ENCODE measurements at regions not wholly inside any gene's neighbourhood (a gene's known extent, or its start where the extent isn't known, plus 50 kb on each side); places are given as distances from the start of the nearest gene placed in this dataset.

GRCh38 chr20:24859539-24859938 is 89.5 kb upstream of the CST7 start:
- DNase-seq (ENCODE audit: insufficient read length, low spot score) (no peak), FAIRE-seq (no peak)
- TF ChIP-seq, protein P1, sequence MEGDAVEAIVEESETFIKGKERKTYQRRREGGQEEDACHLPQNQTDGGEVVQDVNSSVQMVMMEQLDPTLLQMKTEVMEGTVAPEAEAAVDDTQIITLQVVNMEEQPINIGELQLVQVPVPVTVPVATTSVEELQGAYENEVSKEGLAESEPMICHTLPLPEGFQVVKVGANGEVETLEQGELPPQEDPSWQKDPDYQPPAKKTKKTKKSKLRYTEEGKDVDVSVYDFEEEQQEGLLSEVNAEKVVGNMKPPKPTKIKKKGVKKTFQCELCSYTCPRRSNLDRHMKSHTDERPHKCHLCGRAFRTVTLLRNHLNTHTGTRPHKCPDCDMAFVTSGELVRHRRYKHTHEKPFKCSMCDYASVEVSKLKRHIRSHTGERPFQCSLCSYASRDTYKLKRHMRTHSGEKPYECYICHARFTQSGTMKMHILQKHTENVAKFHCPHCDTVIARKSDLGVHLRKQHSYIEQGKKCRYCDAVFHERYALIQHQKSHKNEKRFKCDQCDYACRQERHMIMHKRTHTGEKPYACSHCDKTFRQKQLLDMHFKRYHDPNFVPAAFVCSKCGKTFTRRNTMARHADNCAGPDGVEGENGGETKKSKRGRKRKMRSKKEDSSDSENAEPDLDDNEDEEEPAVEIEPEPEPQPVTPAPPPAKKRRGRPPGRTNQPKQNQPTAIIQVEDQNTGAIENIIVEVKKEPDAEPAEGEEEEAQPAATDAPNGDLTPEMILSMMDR (IDR thresholded peaks at IDR 0.05; ENCODE audit: insufficient read depth, missing control alignments) = no peak

GRCh38 chr20:24862186-24862585 is 86.9 kb upstream of the CST7 start:
- no peak for DNase-seq (ENCODE audit: insufficient read length, low spot score)
- no peak for FAIRE-seq
- TF ChIP-seq, protein P1 (IDR thresholded peaks at IDR 0.05; ENCODE audit: insufficient read depth, missing control alignments) = no peak

- DNase-seq (ENCODE audit: insufficient read length, low spot score) (no peak), FAIRE-seq (no peak)
- TF ChIP-seq, protein P1 (IDR thresholded peaks at IDR 0.05; ENCODE audit: insufficient read depth, missing control alignments) = no peak
These were observed 86.5 kb upstream of the CST7 start for GRCh38 chr20:24862606-24863005.

DNA sequence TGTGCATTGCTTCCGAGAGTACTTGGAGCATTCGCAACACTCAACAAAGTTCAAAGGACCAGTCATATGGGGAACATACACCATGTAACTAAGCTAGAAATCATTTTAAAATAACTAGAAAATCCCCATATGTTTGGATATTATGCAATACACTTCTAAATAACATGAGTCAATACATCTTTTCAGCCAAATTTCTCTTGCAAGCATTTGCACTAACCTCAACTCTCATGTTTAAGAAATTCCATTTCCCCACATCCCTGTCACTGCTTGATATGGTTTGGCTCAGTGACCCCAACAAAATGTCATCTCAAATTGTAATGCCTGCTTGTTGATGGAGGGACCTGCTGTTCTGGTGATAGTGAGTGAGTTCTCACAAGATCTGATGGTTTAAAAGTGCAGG is 85.7 kb upstream of the CST7 start:
- no peak for DNase-seq (ENCODE audit: insufficient read length, low spot score)
- TF ChIP-seq, protein P1 (IDR thresholded peaks at IDR 0.05; ENCODE audit: insufficient read depth, missing control alignments) = no peak

GRCh38 chr20:24866008-24866407 is 83.1 kb upstream of the CST7 start:
- FAIRE-seq (no peak), DNase-seq (ENCODE audit: insufficient read length, low spot score) (no peak)
- TF ChIP-seq, protein P1 (IDR thresholded peaks at IDR 0.05; ENCODE audit: insufficient read depth, missing control alignments) = no peak

More for the DNA sequence above, 85.7 kb upstream of the CST7 start:
- FAIRE-seq = no peak

DNA sequence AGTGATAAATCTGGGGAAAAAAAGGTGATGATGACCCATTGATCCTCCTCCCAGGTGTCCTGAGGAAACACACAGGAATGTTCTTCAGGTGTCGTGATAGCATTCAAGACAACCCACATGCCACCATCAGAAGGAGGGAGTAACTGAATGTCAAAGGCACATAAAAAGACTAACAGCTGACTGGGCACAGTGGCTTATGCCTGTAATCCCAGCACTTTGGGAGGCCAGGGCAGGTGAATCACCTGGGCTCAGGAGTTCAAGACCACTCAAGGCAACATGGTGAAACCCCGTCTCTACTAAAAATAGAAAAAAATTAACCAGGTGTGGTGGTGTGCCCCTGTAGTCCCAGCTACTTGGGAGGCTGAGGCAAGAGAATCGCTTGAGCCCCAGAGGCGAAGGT is 82.3 kb upstream of the CST7 start:
- TF ChIP-seq, protein P1 (IDR thresholded peaks at IDR 0.05; ENCODE audit: insufficient read depth, missing control alignments) = no peak
- FAIRE-seq = no peak
- DNase-seq (ENCODE audit: insufficient read length, low spot score) = no peak

DNA sequence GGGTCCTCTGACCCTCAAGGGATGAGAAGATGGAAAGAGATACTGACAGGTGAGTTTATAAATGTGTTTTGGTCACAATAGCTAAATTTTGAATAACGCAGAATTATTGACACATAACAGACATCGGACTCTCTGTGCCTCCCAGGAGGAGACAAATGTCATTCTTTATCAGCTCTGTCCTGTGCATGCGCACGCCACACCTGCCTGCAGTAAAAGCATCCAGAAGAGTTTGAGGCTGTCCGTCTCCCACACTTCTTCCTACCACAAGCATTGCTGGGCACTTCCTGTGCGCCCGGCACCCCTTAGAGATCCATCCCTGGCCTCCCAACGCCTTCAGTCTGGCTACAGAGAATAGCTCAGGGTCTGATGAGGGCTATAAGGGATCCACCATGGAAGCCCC is 81.5 kb upstream of the CST7 start:
- DNase-seq (ENCODE audit: insufficient read length, low spot score) (no peak), FAIRE-seq (no peak)
- TF ChIP-seq, protein P1 (IDR thresholded peaks at IDR 0.05; ENCODE audit: insufficient read depth, missing control alignments) = no peak

All from D721Med (cell line).